ENCODE measurements at regions not wholly inside any gene's neighbourhood (a gene's known extent, or its start where the extent isn't known, plus 50 kb on each side); places are given as distances from the start of the nearest gene placed in this dataset.

- DNase-seq, result no peak
Measured at GRCh38 chr9:107759823-107760166, 270.2 kb upstream of the KLF4 start.

GRCh38 chr9:107759009-107759822, 269.6 kb upstream of the KLF4 start:
- no peak for DNase-seq

DNA sequence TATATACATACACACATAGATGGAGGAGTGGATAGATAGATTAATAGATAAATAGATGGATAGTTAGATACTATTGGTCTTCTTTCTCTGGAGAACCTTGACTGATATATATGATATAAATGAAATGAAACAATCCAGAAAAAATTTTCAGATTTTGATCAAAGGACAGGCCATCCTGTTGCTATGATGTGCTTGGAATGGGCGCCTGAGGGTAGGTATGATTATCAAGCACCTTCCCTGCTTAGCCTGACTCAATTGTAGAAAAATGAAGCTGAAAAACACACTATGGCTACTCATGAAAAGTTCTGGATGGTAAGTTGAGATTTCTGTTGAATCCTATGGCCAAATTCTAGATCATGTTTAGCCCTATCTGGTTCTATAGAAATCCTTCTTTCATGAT, 266.5 kb upstream of the KLF4 start:
- DNase-seq, result no peak

GRCh38 chr9:107755246-107755645, 265.7 kb upstream of the KLF4 start:
- no peak for DNase-seq

DNA sequence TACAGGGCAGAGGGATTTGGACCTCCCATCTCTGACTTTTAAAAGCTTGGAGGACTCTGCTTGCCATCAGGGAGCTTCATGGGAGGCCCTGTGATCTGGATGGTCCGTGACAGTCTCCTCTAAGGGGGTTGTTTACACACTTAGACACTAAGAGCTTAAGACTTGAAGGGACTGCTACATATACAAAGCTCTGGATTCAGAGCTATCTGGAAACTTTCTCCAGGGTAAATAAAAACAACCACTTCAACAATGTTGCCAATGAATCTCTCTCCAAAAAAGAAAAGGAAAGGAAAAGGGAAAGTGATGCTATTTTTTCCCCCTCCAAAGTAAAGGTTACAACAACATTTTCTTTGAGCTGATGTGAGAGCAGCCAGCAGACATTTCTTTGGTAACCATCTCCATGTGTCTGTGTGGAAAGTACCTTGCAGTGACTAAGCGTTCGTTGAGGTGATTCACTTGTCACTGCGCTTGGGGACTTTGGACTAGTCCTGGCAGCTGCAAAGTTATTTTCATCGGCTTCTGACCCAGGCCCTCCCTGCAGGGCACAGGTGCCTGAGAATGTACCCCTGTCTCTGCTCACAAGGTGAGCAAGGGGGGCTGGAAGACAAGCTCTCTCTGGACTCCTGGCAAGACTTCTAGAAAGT, 262.1 kb upstream of the KLF4 start:
- DNase-seq, result no peak

DNA sequence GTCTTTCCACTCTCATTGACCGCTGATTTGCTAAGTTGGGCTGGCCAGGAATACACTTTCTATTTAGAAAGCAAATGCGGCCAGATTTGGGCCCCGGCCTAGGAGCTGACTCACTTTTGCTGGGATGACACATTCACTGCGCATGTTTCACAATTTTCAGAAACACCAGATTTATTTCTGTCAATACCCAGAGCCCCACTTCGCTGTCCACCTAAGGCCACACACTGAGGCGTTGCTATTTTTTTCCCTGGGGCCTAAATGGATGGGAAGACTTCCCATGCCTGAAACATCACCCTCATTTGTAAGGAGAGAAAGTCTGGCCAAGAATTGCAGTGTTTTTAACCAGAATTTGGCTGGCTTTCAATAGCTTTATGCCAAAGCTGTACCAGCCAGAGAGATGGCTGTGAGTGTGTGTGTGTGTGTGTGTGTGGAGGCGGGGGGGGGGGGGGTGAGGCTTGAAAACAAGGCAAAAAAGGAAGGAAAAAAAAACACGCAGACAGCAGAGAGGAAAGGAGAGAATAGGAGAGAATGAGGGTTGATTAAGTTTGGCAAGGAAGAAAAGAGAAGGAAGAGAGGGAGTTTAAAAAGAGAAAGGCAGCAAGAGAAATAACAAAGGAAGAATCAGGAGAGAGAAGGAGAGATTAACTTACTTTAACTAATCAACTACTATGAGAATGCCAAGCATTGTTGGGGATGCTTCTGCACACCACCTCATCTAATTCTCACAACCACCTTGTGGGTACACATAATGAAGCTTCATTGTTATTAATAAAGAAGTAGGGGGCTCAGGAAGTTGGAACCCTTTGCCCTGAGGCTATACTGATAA, 261.4 kb upstream of the KLF4 start:
- DNase-seq, result peak; percentile 73 to 84

DNA sequence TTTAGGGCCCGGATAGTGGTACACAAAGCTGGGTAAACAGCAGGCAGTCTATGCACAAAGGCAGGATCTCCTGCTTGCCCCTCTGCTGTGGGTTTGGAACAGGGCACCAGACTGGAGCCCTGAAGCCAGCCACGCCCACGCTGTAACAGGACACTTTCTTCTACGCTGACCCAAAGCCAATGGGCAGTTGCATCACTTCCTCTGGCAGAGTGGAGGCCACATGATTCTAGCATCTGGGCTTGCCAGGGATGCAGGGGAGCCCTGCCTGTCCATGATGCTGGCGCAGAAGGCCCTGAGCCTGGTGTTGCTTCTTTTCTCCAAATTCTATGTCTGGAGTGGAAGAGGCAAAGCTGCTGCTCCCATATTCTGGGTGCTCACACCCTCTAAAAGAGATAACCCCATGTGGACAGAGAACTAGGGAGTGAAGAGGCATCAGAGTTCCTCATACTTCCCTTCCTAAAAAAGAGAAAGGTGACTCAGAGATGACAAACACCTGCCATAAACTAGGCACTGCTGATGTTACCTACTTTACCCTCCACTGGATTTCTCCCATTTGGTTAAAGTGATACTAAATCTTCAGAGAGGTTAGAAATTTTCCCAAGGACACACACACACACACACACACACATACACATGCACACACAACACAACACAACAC, 260.3 kb upstream of the KLF4 start:
- DNase-seq, result peak; percentile 76 to 84

DNA sequence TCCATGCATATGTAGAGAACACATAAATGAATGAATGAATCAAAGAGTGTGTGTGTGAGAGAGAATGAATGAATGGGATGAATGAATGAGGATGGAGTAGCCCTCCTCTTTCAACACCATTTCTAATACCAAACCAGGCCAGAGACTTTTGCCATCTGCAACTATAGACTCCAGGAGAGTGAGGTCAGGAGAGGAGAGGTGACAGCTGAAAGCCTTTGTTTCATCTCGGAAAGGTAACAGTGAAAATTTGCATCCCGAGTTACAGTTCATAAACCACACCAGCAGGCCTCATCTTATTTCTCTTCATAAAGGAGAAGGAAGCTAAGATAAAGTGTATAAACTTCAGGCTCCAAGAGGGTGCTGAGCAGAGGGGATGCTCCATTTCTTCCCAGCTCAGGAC, 255.3 kb upstream of the KLF4 start:
- no peak for DNase-seq

DNA sequence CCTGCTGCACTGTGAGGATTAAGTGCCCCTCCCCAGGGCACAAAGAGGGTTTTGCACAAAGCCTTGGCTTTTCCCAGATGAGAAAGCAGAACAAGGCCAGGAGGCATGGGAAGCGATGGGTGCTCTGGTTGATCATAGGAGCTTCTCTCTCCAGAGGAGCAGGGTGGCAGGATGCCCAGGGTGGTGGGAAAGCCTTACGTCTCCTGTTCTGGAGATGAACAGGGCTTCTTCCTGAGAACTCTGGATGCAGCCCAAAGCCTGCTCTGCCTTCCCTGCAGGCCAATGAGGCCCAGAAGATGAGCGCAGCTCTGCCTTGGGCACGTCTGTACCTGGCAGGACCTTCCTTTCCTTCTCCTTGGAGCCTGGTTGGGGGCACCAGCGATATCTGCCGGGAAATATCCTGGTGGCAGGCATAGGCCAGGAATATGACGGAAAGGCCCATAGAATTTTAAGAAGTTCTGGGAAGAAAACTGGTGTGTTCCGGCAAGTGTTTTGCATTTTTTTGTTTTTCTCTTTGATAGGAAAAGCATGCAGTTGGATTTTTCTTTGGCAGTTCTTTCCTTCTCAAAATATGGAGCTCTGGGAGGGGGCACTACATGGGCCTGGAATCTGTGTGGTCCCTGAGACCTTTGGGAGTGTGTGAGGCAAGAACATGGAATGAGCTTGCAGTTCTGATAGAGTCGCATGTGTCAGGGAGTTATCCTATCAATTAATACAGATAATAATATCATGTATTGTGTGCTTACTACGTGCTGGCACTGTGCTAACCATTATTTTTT, 253.2 kb upstream of the KLF4 start:
- no peak for DNase-seq

DNA sequence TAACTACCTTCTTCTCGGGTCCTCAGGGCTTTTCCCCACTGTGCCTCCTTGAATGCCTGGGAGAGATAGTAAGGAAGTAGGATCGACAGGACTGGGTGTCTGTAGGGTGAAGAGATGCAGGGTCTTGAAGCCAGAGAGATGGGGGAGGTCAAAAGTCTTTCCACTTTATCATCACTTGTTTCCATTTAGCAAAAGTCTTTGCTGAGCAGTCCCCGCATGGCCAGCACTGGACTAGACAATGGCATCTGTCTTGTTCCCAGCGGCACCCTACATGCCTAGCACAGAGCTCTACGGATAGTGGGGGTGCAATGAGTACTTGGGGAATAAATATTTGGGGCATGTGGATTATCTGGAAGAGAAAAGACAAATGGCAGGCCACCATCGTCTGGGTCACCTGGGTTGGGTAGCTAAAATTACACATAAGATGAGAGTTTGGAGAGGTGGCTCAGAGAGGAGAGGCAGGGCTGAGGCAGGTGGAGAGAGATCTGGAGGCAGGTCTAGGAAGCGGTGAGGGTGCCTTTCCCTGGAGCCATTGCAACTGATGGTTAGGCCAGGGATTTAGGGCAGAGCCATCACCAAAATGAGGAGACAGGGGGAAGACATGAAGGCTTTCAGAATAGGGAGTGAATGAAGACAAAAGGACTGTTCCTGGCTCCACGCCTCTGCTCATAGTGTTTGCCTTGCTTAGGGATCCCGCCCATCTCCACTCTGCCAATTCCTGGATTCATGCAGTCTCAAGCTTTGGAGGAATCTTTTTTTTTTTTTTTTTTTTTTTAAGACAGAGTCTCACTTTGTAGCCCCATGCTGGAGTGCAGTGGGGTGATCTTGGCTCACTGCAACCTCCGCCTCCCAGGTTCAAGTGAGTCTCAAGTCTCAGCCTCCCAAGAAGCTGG, 250.8 kb upstream of the KLF4 start:
- no peak for DNase-seq

- DNase-seq, result peak; percentile 55 to 68
Measured at GRCh38 chr9:107739601-107740082, 250.1 kb upstream of the KLF4 start.

GRCh38 chr9:107738789-107739188, 249.2 kb upstream of the KLF4 start:
- no peak for DNase-seq

GRCh38 chr9:107737987-107738743, 248.6 kb upstream of the KLF4 start:
- DNase-seq, result peak; percentile 80 to 87

- no peak for DNase-seq
Measured at GRCh38 chr9:107737610-107737986, 248.0 kb upstream of the KLF4 start.

DNA sequence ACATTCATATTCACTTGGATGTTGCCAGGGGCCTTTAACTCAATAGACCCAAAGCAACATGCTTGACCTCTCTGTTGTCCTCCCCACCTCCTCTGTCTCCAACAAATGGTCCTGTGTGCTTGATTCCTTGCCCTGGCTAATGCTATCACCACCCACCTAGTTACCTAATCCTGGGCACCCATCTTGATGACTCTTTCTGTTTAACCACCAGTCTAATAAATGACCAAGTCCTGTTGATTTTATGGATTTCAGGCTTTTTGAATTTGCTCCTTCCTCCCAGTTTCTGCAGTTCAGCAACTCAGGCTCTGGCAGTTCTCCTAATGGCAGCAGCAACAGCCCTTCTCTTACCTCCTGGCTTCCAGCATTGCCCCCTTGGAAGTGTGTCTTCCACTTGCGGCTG, 246.3 kb upstream of the KLF4 start:
- DNase-seq, result no peak

GRCh38 chr9:107734256-107735013, 244.9 kb upstream of the KLF4 start:
- DNase-seq, result peak; percentile 77 to 82

DNA sequence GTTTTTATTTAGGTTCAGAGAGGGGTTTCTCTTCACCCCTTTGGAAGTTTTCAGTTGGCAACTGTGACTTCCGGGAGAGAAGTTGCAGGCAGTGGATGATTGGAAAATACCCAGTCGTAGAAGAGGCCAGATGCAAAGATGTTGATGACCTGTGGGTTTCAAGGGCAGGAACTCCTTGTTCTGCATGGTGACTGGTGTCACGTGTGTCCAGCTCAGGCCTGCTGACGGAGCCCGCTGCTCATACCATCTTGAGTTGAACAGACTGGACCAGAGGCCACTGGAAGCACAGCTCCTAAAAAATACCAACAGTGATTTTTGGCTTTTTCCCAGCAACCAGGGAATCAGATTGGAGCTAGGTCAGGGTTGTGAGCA, 243.9 kb upstream of the KLF4 start:
- DNase-seq, result peak in 1 of 2 donors; percentile 14

- peak; percentile 53 to 64 for DNase-seq
Measured at GRCh38 chr9:107732781-107733522, 243.4 kb upstream of the KLF4 start.
